WERI-Rb-1 (cell line): ENCODE measurements at regions not wholly inside any gene's neighbourhood (a gene's known extent, or its start where the extent isn't known, plus 50 kb on each side); places are given as distances from the start of the nearest gene placed in this dataset.

Experiments used
- DNase-seq: peaks from one replicate; pipeline ENCODE4 v3.0.0-alpha.2; 2020
- H3K27ac ChIP-seq: fragments of 250-450 bp; sonication (Bioruptor Pico); 2 replicates; pipeline ENCODE4 v1.5.1; 2020; ENCODE audit warnings: mild to moderate bottlenecking, moderate library complexity
- H3K27me3 ChIP-seq: fragments of 250-450 bp; sonication (Bioruptor Pico); 2 replicates; pipeline ENCODE4 v1.5.1; 2021; ENCODE audit warnings: mild to moderate bottlenecking, low read depth, moderate library complexity; ENCODE audit not compliant: insufficient read depth, severe bottlenecking
- H3K36me3 ChIP-seq: fragments of 250-450 bp; sonication (Bioruptor Pico); 2 replicates; pipeline ENCODE4 v1.5.1; 2020; ENCODE audit warnings: mild to moderate bottlenecking, moderate library complexity
- H3K4me3 ChIP-seq: 2 replicates; pipeline ENCODE4 v1.5.1; 2011; ENCODE audit warnings: low read depth, mild to moderate bottlenecking, control low read depth, low read length
- H3K9me3 ChIP-seq: fragments of 250-450 bp; sonication (Bioruptor Pico); 2 replicates; pipeline ENCODE4 v1.5.1; 2021; ENCODE audit warnings: mild to moderate bottlenecking, moderate library complexity; ENCODE audit not compliant: severe bottlenecking
- TF ChIP-seq, protein P1 (sequence below): IDR thresholded peaks from 2 replicates; pipeline ENCODE4 v1.5.1; 2011; ENCODE audit warnings: low read depth, mild to moderate bottlenecking, control low read depth, inconsistent platforms, low read length

DNA sequence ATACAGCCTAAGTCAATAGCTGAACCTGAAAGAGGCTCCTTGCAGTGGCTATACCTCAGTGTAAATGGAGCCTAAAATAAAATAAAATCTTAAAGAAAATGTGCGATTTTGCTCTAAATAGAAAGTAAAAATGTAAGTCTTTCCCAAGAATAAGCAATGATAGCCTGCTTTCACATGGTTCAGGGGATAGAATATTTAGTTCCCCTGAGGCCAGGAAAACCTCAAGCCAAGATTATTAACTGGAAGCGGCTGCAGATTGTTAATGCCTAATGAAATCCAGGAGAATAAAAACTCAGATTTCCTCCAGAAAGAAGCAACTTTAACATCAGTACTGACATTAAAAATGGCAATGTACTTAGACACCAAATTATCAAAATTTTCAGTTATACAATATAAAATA lies 463.7 kb downstream of the CYLC2 start:
- TF ChIP-seq, protein P1, sequence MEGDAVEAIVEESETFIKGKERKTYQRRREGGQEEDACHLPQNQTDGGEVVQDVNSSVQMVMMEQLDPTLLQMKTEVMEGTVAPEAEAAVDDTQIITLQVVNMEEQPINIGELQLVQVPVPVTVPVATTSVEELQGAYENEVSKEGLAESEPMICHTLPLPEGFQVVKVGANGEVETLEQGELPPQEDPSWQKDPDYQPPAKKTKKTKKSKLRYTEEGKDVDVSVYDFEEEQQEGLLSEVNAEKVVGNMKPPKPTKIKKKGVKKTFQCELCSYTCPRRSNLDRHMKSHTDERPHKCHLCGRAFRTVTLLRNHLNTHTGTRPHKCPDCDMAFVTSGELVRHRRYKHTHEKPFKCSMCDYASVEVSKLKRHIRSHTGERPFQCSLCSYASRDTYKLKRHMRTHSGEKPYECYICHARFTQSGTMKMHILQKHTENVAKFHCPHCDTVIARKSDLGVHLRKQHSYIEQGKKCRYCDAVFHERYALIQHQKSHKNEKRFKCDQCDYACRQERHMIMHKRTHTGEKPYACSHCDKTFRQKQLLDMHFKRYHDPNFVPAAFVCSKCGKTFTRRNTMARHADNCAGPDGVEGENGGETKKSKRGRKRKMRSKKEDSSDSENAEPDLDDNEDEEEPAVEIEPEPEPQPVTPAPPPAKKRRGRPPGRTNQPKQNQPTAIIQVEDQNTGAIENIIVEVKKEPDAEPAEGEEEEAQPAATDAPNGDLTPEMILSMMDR: no peak

DNA sequence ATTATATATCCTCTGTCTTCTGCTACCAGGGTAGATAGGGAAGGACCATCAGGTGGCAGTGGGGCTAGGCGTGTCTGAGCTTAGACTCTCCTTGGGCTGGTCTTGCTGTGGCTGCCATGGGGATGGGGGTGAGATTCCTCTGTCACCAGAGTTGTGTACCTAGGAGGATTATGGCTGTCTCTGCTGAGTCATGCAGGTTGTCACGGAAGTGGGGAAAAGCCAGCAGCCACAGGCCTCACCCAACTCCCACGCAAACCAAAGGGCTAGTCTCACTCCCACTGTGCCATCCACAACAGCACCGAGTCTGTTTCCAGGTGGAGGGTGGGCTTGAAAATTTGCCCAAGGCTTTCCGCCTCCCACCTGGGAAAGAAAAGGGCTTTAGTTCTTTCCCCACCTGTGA lies 476.1 kb downstream of the CYLC2 start:
- no peaks in the 10 kb centered on the region for H3K36me3 ChIP-seq
- TF ChIP-seq, protein P1: no peak
- H3K27me3 ChIP-seq: no peaks in the 10 kb centered on the region
- no peak overlapping the region for H3K27ac ChIP-seq
- DNase-seq: no peak
- no peak overlapping the region for H3K4me3 ChIP-seq
- no peaks in the 10 kb centered on the region for H3K9me3 ChIP-seq

More for the DNA sequence above, 463.7 kb downstream of the CYLC2 start:
- Histone ChIP-seq H3K36me3 (no peaks in the 10 kb centered on the region), H3K9me3 (no peaks in the 10 kb centered on the region), H3K27ac (no peak overlapping the region), H3K4me3 (no peak overlapping the region), H3K27me3 (no peaks in the 10 kb centered on the region)
- DNase-seq: no peak

DNA sequence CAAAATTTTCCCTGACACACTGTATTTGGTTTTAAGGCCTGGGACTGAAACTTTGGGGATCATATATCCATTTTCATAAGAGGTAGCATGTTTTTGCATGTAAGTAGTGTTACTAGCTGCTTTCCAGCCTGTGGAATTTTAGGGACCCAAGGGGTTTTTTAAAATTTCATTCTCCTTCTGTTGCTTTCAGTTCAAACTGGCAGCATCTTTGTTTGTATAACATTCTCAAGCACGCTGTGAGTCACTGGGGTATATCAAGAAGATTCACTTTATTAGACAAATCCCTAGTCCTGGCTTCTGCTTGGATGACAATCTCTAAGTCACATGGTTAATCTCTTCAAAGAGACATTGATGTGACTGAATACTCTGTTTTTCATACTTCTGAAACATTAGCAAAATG lies 479.0 kb downstream of the CYLC2 start:
- Histone ChIP-seq H3K36me3 (no peaks in the 10 kb centered on the region), H3K27me3 (no peaks in the 10 kb centered on the region), H3K27ac (no peak overlapping the region), H3K4me3 (no peak overlapping the region), H3K9me3 (no peaks in the 10 kb centered on the region)
- DNase-seq: no peak
- TF ChIP-seq, protein P1: no peak

DNA sequence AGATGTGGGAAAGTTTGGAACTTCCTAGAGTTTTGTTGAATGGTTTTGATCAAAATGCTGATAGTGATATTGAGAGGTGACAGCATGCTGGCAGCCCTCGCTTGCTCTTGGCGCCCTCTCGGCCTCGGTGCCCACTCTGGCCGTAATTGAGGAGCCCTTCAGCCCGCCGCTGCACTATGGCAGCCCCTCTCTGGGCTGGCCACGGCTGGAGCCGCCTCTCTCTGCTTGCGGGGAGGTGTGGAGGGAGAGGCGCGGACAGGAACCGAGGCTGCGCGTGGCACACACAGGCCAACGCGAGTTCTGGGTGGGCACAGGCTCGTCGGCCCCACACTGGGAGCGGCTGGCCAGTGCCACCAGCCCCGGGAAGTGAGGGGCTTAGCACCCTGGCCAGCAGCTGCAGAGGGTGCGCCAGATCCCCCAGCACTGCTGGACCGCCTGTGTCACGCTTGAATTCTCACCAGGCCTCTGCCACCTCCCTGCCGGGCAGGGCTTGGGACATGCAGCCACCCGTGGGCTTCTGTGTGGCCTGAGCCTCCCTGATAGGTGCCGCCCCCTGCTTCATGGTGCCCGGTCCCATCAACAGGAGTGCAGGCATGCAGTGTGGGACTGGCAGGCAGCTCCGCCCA lies 488.5 kb downstream of the CYLC2 start:
- no peaks in the 10 kb centered on the region for H3K36me3 ChIP-seq
- no peaks in the 10 kb centered on the region for H3K27me3 ChIP-seq
- no peaks in the 10 kb centered on the region for H3K9me3 ChIP-seq
- TF ChIP-seq, protein P1: no peak
- no peak overlapping the region for H3K27ac ChIP-seq
- H3K4me3 ChIP-seq: no peak overlapping the region
- no peak for DNase-seq

DNA sequence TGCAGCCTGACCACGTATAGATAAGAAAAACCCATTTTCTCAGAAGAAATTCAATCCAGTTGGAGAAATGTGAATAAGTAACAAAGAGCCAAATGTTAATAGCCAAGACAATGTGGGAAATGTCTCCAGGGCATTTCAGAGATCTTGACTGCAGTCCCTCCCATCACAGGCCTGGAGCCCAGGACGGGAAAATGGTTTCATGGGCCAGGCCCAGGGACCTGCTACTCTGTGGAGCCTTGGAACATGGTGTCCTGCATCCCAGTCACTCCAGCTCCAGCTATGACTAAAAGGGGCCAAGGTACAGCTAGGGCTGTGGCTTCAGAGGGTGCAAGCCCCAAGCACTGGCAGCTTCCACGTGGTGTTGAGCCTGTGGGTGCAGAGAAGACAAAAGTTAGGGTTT lies 490.0 kb downstream of the CYLC2 start:
- DNase-seq: no peak
- no peaks in the 10 kb centered on the region for H3K27me3 ChIP-seq
- H3K4me3 ChIP-seq: no peak overlapping the region
- no peaks in the 10 kb centered on the region for H3K9me3 ChIP-seq
- TF ChIP-seq, protein P1: no peak
- no peak overlapping the region for H3K27ac ChIP-seq
- no peaks in the 10 kb centered on the region for H3K36me3 ChIP-seq

DNA sequence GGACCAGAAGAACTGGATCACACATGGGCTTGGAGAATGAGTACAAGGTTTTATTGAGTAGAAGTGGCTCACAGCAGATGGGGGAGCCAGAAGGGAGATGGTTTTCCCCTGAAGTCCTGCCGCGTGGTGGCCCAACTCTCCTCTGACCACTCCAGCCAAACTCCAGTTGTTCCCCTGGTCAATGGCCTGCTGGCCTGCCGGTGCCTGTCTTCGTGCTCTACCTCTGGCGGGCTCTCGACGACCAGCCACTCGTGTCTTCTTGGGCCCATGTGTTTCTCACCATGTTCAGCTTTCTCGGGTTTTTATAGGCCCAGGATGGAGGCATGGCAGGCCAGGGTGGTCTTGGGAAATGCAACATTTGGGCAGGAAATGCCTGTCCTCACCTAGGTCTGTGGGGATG lies 519.6 kb downstream of the CYLC2 start:
- no peaks in the 10 kb centered on the region for H3K9me3 ChIP-seq
- no peak for DNase-seq
- TF ChIP-seq, protein P1: no peak
- no peaks in the 10 kb centered on the region for H3K36me3 ChIP-seq
- no peak overlapping the region for H3K4me3 ChIP-seq
- H3K27me3 ChIP-seq: no peaks in the 10 kb centered on the region
- no peak overlapping the region for H3K27ac ChIP-seq
